Suprapubic skin (tissue), 4 donors: ENCODE measurements at regions not wholly inside any gene's neighbourhood (a gene's known extent, or its start where the extent isn't known, plus 50 kb on each side); places are given as distances from the start of the nearest gene placed in this dataset.

ENCODE experiments used
- EP300 ChIP-seq: sonication (generic); formaldehyde crosslinking; IDR thresholded peaks from one replicate; pipeline ENCODE4 v1.6.1; 2017; ENCODE audit warnings: antibody characterized with exemption
- POLR2A ChIP-seq, 2 donors: fragments of 450-650 bp; IDR thresholded peaks; one replicate each; pipeline ENCODE4 v1.6.1; 2017; ENCODE audit warnings: antibody characterized with exemption in 2 of 2, mild to moderate bottlenecking in 2 of 2, moderate library complexity in 2 of 2
- POLR2AphosphoS5 ChIP-seq, 3 donors: sonication (generic); formaldehyde crosslinking; IDR thresholded peaks; one replicate each; pipeline ENCODE4 v1.6.1; 2017; ENCODE audit warnings: antibody characterized with exemption in 3 of 3
- TF ChIP-seq, protein P1 (sequence below), 2 donors: fragments of 200-600 bp in 1 of 2; fragments of 450-650 bp in 1 of 2; sonication (generic) in 1 of 2; IDR thresholded peaks; one replicate each; pipeline ENCODE4 v1.5.1; 2016 to 2019; ENCODE audit warnings: antibody characterized with exemption in 2 of 2, mild to moderate bottlenecking in 1 of 2, moderate library complexity in 1 of 2

DNA sequence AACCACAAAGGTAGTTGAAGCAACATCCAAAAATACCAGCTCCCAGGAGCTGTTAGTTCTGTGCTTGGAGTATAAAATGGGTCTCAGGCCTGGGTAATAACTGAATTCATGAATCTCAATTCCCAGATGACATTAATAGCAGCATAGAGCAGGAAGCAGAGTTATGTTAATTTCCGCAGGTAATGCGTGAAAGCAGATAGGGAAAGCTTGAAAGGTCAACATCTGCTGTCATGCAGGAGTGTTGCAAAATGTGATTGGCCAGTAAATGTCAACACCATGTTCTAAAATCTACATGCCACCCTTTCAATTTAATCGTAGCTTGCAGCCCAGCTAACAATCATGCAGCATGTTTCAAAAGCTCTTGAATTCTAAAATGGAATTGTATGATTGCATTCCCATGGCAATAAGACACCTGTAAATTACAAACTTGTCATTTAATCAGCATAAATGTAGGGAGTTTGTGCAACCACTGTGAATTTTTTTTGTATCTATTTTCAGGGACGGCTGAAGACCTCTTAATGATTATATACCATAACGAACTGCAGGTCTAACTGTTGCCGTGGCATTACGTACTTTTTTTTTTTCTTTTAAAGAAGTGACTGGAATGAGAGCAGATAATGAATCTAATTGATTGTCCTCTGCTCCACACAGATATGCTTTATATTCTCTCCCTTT lies 635.8 kb upstream of the FOXG1 start:
- TF ChIP-seq, protein P1, sequence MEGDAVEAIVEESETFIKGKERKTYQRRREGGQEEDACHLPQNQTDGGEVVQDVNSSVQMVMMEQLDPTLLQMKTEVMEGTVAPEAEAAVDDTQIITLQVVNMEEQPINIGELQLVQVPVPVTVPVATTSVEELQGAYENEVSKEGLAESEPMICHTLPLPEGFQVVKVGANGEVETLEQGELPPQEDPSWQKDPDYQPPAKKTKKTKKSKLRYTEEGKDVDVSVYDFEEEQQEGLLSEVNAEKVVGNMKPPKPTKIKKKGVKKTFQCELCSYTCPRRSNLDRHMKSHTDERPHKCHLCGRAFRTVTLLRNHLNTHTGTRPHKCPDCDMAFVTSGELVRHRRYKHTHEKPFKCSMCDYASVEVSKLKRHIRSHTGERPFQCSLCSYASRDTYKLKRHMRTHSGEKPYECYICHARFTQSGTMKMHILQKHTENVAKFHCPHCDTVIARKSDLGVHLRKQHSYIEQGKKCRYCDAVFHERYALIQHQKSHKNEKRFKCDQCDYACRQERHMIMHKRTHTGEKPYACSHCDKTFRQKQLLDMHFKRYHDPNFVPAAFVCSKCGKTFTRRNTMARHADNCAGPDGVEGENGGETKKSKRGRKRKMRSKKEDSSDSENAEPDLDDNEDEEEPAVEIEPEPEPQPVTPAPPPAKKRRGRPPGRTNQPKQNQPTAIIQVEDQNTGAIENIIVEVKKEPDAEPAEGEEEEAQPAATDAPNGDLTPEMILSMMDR (IDR thresholded peaks at IDR 0.05): no peak
- TF ChIP-seq POLR2AphosphoS5 (IDR thresholded peaks at IDR 0.05): no peak
- TF ChIP-seq POLR2A (IDR thresholded peaks at IDR 0.05): no peak
- TF ChIP-seq EP300: no peak
